CD4-positive, alpha-beta memory T cell (primary cell): ENCODE measurements at regions not wholly inside any gene's neighbourhood (a gene's known extent, or its start where the extent isn't known, plus 50 kb on each side); places are given as distances from the start of the nearest gene placed in this dataset.

Experiments used
- CTCF ChIA-PET: fragments of 350-600 bp; sonication (Branson Sonifier 250); formaldehyde crosslinking; loops from one replicate; lab custom pipeline; 2021; ENCODE audit warnings: inconsistent platforms; ENCODE audit not compliant: partially characterized antibody; lab: Charles Lee
- POLR2A ChIA-PET: fragments of 350-600 bp; sonication (Branson Sonifier 250); formaldehyde crosslinking; loops from one replicate; lab custom pipeline; 2021; ENCODE audit not compliant: partially characterized antibody; lab: Charles Lee
- DNase-seq, 5 donors: peaks; one replicate each; pipeline versions ENCODE4 v3.0.0 to v3.0.0-alpha.2; 2020 to 2022; ENCODE audit warnings: mixed read lengths in 1 of 5
- H3K27ac ChIP-seq: one replicate; pipeline ENCODE4 v1.7.0; 2013; ENCODE audit warnings: low read depth, low read length
- H3K27me3 ChIP-seq: 2 replicates; pipeline ENCODE4 v1.7.0; 2013; ENCODE audit warnings: mild to moderate bottlenecking, low read length, moderate library complexity; ENCODE audit not compliant: insufficient read depth
- H3K36me3 ChIP-seq: 2 replicates; pipeline ENCODE4 v1.7.0; 2013; ENCODE audit warnings: mild to moderate bottlenecking, low read length, moderate library complexity; ENCODE audit not compliant: insufficient read depth
- H3K4me1 ChIP-seq: 2 replicates; pipeline ENCODE4 v1.7.0; 2013; ENCODE audit warnings: mild to moderate bottlenecking, low read length, moderate library complexity; ENCODE audit not compliant: insufficient read depth
- H3K4me3 ChIP-seq, 2 donors: one replicate each; pipeline ENCODE4 v1.7.0; 2013; ENCODE audit warnings: low read length in 2 of 2, mild to moderate bottlenecking in 1 of 2
- H3K9me3 ChIP-seq, 2 donors: one replicate each; pipeline ENCODE4 v1.7.0; 2013; ENCODE audit warnings: low read length in 2 of 2, control low read depth in 1 of 2; ENCODE audit not compliant: control insufficient read depth in 1 of 2
- H3K27ac Mint-ChIP-seq, 7 donors: one replicate each; pipeline ENCODE4 v1.8.0; 2020 to 2021; ENCODE audit warnings: mixed read lengths in 7 of 7, mild to moderate bottlenecking in 6 of 7, inconsistent platforms in 3 of 7, moderate library complexity in 3 of 7
- H3K27me3 Mint-ChIP-seq, 2 donors: one replicate each; pipeline ENCODE4 v1.8.0; 2020 to 2021; ENCODE audit warnings: mixed read lengths in 2 of 2
- H3K36me3 Mint-ChIP-seq, 2 donors: one replicate each; pipeline ENCODE4 v1.8.0; 2020 to 2021; ENCODE audit warnings: mixed read lengths in 2 of 2, inconsistent platforms in 1 of 2, mild to moderate bottlenecking in 1 of 2
- H3K4me1 Mint-ChIP-seq, 4 donors: one replicate each; pipeline ENCODE4 v1.8.0; 2020 to 2021; ENCODE audit warnings: mixed read lengths in 4 of 4, mild to moderate bottlenecking in 1 of 4
- H3K4me3 Mint-ChIP-seq, 8 donors: one replicate each; pipeline ENCODE4 v1.8.0; 2020 to 2021; ENCODE audit warnings: mixed read lengths in 8 of 8, mild to moderate bottlenecking in 7 of 8, moderate library complexity in 6 of 8, inconsistent platforms in 3 of 8
- H3K9me3 Mint-ChIP-seq, 8 donors: one replicate each; pipeline ENCODE4 v1.8.0; 2020 to 2021; ENCODE audit warnings: mixed read lengths in 8 of 8, mild to moderate bottlenecking in 5 of 8, inconsistent platforms in 3 of 8, moderate library complexity in 1 of 8
- intact Hi-C: fragments of 100-400 bp; cut with micrococcal nuclease; formaldehyde crosslinking; loops from one replicate; pipeline ENCODE4 v1.15.1; 2023

DNA sequence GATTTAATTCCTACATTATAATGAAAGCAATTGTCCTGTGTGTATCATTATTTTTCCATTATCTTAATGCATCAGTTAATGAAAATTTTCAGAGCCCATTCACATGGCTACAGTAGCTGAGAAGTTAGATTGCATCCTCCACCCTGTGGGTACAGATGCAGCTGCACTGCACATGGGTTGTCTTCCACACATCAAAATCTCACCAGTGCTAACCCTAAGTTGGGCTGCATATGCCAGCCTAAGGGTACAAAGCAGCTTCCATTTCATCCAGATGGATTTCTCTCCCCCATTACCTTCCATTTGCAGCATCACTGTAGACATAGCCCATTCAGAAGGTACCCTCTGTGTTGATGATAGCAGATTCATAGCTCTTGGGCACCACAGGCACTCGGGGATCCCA lies 74.7 kb upstream of the WDR11 start:
- ChIA-PET POLR2A (no interaction called here), CTCF (interaction anchor here (1.2 kb wide), 1 partner anchor 13 kb away, joined by 3 read pairs; no protein-coding TSS in a partner anchor)
- no peaks in the 10 kb centered on the region for H3K9me3 Mint-ChIP-seq
- H3K27ac Mint-ChIP-seq: no peak overlapping the region
- H3K36me3 Mint-ChIP-seq: no peaks in the 10 kb centered on the region
- no peak overlapping the region for H3K4me3 Mint-ChIP-seq
- H3K27me3 ChIP-seq: no peaks in the 10 kb centered on the region
- H3K27ac ChIP-seq: no peak overlapping the region
- no peak for DNase-seq
- no peaks in the 10 kb centered on the region for H3K9me3 ChIP-seq
- H3K4me3 ChIP-seq: no peak overlapping the region
- intact Hi-C loops: no loop called here
- H3K27me3 Mint-ChIP-seq: peaks cover 5 to 6% of the 10 kb centered on the region in 2 donors
- H3K4me1 Mint-ChIP-seq: no peaks in the 10 kb centered on the region
- H3K36me3 ChIP-seq: no peaks in the 10 kb centered on the region
- no peaks in the 10 kb centered on the region for H3K4me1 ChIP-seq

DNA sequence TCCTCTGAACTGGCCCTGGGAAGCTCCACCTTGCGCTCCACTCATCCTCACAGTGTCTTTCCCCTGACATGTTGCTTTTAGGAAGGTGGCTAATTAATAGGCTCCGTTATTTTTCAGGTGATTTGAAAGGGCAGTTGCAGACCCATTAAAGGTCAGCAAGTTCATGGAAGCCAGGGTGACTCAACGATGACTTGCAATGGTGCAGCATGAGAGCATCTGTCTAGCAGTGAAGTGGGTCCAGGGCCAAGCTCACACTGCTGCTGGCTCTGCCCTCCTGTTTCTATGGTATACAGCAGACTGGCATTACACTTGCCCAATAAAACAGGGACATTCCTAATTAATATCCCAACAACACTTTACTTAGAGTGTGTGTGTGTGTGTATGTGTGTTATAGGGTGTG lies 68.8 kb upstream of the WDR11 start:
- no peaks in the 10 kb centered on the region for H3K27me3 Mint-ChIP-seq
- H3K36me3 Mint-ChIP-seq: no peaks in the 10 kb centered on the region
- no peak for DNase-seq
- no peak overlapping the region for H3K4me3 Mint-ChIP-seq
- peaks cover 0 to 2% (median 0%) of the 10 kb centered on the region in 8 donors for H3K9me3 Mint-ChIP-seq
- no peaks in the 10 kb centered on the region for H3K4me1 ChIP-seq
- no peaks in the 10 kb centered on the region for H3K9me3 ChIP-seq
- H3K27me3 ChIP-seq: no peaks in the 10 kb centered on the region
- no peak overlapping the region for H3K27ac ChIP-seq
- H3K36me3 ChIP-seq: no peaks in the 10 kb centered on the region
- H3K4me1 Mint-ChIP-seq: no peaks in the 10 kb centered on the region
- intact Hi-C loops: no loop called here
- H3K27ac Mint-ChIP-seq: no peak overlapping the region
- no peak overlapping the region for H3K4me3 ChIP-seq
- ChIA-PET CTCF (no interaction called here), POLR2A (no interaction called here)

- no peak overlapping the region for H3K27ac Mint-ChIP-seq
- no peak overlapping the region for H3K4me3 Mint-ChIP-seq
- DNase-seq: no peak
- no peaks in the 10 kb centered on the region for H3K9me3 ChIP-seq
- no peak overlapping the region for H3K4me3 ChIP-seq
- no peaks in the 10 kb centered on the region for H3K4me1 ChIP-seq
- no peaks in the 10 kb centered on the region for H3K36me3 Mint-ChIP-seq
- H3K36me3 ChIP-seq: no peaks in the 10 kb centered on the region
- peaks cover 0 to 2% (median 0%) of the 10 kb centered on the region in 8 donors for H3K9me3 Mint-ChIP-seq
- intact Hi-C loops: no loop called here
- H3K4me1 Mint-ChIP-seq: no peaks in the 10 kb centered on the region
- ChIA-PET CTCF (no interaction called here), POLR2A (no interaction called here)
- H3K27ac ChIP-seq: no peak overlapping the region
- H3K27me3 ChIP-seq: no peaks in the 10 kb centered on the region
- H3K27me3 Mint-ChIP-seq: no peaks in the 10 kb centered on the region
Measured at GRCh38 chr10:120783098-120783497, 68.1 kb upstream of the WDR11 start.

DNA sequence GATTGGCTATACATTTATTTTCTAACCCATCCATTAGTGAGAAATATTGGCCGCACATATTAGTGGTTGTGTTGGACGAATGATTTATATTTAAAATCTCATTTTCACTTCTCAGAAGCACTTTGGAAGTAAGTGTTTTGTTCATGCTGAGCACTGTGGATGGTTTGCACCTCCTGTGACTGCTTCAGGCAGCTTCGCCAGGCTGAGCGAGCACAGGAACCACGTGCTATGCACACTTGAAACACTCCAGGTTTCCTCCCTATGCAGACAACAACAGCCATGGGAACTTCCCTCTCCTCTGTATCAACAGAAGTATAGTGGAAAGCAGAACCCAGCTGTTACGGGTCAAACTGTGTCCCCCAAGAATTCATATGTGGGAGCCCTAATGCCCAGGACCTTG lies 67.3 kb upstream of the WDR11 start:
- no peak overlapping the region for H3K4me3 Mint-ChIP-seq
- intact Hi-C loops: no loop called here

GRCh38 chr10:120788771-120789170 lies 62.4 kb upstream of the WDR11 start:
- no peaks in the 10 kb centered on the region for H3K4me1 Mint-ChIP-seq
- no peaks in the 10 kb centered on the region for H3K4me1 ChIP-seq
- intact Hi-C loops: no loop called here
- H3K4me3 Mint-ChIP-seq: no peak overlapping the region
- ChIA-PET CTCF (no interaction called here), POLR2A (no interaction called here)
- no peaks in the 10 kb centered on the region for H3K9me3 ChIP-seq
- H3K27me3 Mint-ChIP-seq: peaks cover 2 to 5% of the 10 kb centered on the region in 2 donors
- no peaks in the 10 kb centered on the region for H3K27me3 ChIP-seq
- no peaks in the 10 kb centered on the region for H3K36me3 Mint-ChIP-seq
- no peaks in the 10 kb centered on the region for H3K9me3 Mint-ChIP-seq
- H3K27ac Mint-ChIP-seq: no peak overlapping the region
- no peak overlapping the region for H3K4me3 ChIP-seq
- DNase-seq: no peak
- no peaks in the 10 kb centered on the region for H3K36me3 ChIP-seq
- H3K27ac ChIP-seq: no peak overlapping the region

More for the DNA sequence above, 67.3 kb upstream of the WDR11 start:
- Histone ChIP-seq H3K27ac (no peak overlapping the region), H3K9me3 (no peaks in the 10 kb centered on the region), H3K4me3 (no peak overlapping the region), H3K27me3 (no peaks in the 10 kb centered on the region), H3K4me1 (no peaks in the 10 kb centered on the region), H3K36me3 (no peaks in the 10 kb centered on the region)
- no peak overlapping the region for H3K27ac Mint-ChIP-seq
- peaks cover 0 to 2% (median 0%) of the 10 kb centered on the region in 8 donors for H3K9me3 Mint-ChIP-seq
- no peaks in the 10 kb centered on the region for H3K27me3 Mint-ChIP-seq
- H3K36me3 Mint-ChIP-seq: no peaks in the 10 kb centered on the region
- ChIA-PET POLR2A (no interaction called here), CTCF (no interaction called here)
- H3K4me1 Mint-ChIP-seq: no peaks in the 10 kb centered on the region
- DNase-seq: no peak

DNA sequence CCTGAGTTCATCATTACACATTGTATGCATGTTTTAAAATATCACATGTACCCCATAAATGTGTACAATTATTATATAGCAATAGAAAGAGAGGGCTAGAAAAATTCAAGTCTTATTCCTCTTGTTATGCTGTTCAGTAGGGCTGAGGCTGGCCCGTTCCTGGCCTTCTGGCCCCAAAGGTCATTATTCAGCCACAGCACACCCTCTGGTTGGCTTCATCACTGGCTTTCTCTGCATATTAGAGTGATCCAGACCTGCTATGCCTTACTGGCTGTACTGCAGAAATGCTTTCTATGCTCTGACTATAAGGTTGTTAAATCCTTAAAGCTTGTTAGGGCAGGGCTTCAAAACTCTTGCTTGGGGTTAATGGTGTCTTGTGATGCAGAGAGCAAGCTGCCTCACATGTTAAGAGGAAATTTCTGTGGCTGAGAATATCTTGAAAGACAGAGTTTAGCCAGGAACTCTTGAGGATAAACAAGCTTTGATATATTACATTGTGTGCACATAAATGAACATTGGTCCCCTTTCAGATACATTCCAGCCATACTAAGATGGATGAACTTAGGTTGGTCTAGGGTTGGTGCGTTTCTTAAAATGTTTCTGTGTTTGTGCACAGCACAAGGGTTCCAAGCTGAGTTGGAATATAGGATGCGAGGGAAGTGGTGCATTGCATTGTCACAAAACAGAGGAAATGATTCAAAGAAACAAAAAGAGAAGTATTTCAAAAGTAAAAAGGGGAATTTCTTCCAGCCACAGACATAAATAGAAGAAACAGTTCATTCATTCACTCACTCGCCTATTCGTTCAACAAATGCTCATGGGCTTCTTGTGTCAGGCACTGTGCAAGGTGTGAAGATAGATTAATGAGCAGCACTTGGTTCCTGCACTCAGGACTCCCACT lies 61.6 kb upstream of the WDR11 start:
- Mint-ChIP-seq H3K27ac (no peak overlapping the region), H3K36me3 (no peaks in the 10 kb centered on the region), H3K4me3 (no peak overlapping the region), H3K9me3 (no peaks in the 10 kb centered on the region), H3K4me1 (no peaks in the 10 kb centered on the region), H3K27me3 (peaks cover 4 to 5% of the 10 kb centered on the region in 2 donors)
- ChIA-PET CTCF (no interaction called here), POLR2A (no interaction called here)
- Histone ChIP-seq H3K27me3 (no peaks in the 10 kb centered on the region), H3K36me3 (no peaks in the 10 kb centered on the region), H3K4me3 (no peak overlapping the region), H3K4me1 (no peaks in the 10 kb centered on the region), H3K9me3 (no peaks in the 10 kb centered on the region), H3K27ac (no peak overlapping the region)
- no peak for DNase-seq
- intact Hi-C loops: no loop called here

DNA sequence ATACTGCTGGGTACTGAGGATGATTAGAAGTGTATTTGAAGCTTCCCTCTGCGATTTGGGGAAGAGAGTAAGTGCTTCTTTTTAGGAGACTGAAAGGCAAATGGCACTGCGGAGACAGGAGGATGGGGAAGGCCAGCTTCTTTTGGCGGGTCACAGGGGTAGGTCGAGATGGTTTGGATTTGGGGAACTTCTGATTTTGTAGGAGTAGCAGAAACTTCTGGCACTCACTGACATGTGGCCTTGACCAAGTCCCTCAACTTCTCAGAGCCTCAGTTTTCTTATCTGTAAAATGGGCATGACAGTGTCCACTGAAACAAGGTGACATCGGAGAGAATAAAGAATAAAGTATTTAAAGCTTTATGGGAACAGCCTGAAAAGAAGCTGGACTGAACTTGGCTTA lies 59.8 kb upstream of the WDR11 start:
- ChIA-PET POLR2A (no interaction called here), CTCF (no interaction called here)
- DNase-seq: no peak
- Histone ChIP-seq H3K4me3 (no peak overlapping the region), H3K27ac (no peak overlapping the region), H3K4me1 (no peaks in the 10 kb centered on the region), H3K9me3 (no peaks in the 10 kb centered on the region), H3K36me3 (no peaks in the 10 kb centered on the region), H3K27me3 (no peaks in the 10 kb centered on the region)
- Mint-ChIP-seq H3K36me3 (no peaks in the 10 kb centered on the region), H3K27ac (no peak overlapping the region), H3K9me3 (no peaks in the 10 kb centered on the region), H3K4me1 (no peaks in the 10 kb centered on the region), H3K4me3 (no peak overlapping the region), H3K27me3 (peaks cover 5 to 7% of the 10 kb centered on the region in 2 donors)
- intact Hi-C loops: no loop called here
